ENCODE measurements at regions not wholly inside any gene's neighbourhood (a gene's known extent, or its start where the extent isn't known, plus 50 kb on each side); places are given as distances from the start of the nearest gene placed in this dataset.

GRCh38 chr2:212843409-212844199 lies 305.0 kb upstream of the ERBB4 start:
- no peak for TF ChIP-seq CTCF (IDR thresholded peaks at IDR 0.05; ENCODE audit: low read depth, low read length)
- DNase-seq (ENCODE audit: extremely low read depth, low read depth) = peak; percentile 28

DNA sequence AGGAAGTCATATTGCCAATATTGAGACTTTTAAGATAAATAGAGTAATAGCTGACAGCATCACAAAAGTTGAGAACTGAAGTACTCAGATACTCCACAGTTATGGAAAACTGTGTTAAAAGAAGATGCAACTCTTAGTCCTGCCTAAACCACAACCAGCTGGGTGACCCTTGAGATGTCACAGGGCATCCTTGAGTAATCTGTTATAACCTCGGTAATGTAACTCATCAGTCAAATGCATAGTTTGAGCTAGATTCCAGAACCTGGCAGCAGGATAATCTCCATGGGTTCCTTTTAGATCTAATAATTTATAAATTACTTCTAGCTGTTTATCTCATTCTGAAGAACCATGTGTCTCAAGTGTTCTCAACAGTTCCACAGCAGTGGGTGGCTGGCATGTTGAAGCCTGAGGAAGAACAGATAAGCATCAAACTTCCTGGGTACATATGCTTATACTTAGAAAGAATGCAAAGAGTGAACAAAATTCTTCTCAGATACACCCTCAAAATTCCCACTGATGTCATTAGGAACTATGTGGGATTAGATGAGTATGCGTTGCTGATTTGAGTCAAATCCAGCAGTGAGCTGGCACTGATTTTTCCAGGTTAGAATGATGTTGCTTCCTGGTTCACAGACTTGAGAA lies 304.1 kb upstream of the ERBB4 start:
- DNase-seq (ENCODE audit: extremely low read depth, low read depth) = peak; percentile 43
- TF ChIP-seq CTCF (IDR thresholded peaks at IDR 0.05; ENCODE audit: low read depth, low read length) = no peak

- no peak for DNase-seq (ENCODE audit: extremely low read depth, low read depth)
- no peak for TF ChIP-seq CTCF (IDR thresholded peaks at IDR 0.05; ENCODE audit: low read depth, low read length)
Observed at GRCh38 chr2:212841460-212841859, 302.9 kb upstream of the ERBB4 start.

DNA sequence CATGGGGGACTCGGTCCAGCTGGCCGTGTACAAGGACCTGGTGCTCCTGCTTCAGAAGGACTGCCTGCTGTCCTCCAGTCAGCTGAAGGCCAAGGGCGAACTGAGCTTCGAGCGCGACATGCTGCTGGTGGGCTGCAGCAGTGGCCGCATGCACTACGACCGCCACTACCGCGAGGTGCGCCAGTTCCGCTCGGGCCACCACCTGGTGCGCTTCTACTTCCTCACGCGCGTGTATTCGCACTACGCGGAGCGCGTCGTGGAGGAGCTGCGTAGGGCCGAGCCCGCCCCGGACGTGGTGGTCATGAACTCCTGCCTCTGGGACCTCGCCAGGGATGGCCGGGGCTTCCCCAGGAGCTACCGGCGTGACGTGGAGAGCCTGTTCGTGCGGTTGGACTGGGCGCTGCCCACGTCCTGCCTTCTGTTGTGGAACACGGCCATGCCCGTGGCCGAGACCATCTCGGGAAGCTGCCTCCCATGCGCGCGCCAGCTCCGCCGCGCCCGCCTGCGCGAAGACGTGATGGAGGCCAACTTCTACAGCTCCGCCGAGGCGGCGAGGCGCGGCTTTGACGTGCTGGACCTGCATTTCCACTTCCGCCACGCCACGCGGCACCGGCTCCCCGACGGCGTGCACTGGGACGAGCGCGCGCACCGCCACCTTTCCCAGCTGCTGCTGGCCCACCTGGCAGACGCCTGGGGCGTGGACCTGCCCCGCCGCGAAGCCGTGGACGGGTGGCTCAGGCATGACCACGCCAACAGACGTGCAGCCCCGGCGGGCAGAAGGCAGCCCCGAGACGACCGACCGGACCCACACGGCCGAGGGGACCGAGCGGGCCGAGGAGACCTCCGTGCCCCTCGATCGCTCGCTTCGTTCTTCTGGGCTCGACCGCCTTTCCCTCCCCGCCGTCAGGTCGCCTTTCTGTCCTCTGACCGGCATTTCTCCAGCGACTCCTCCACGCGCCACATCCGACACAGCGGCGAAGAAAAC lies 293.9 kb upstream of the ERBB4 start:
- DNase-seq (ENCODE audit: extremely low read depth, low read depth) = no peak
- TF ChIP-seq CTCF (IDR thresholded peaks at IDR 0.05; ENCODE audit: low read depth, low read length) = no peak

GRCh38 chr2:212831671-212832199 lies 293.1 kb upstream of the ERBB4 start:
- no peak for DNase-seq (ENCODE audit: extremely low read depth, low read depth)

GRCh38 chr2:212816267-212816666 lies 277.7 kb upstream of the ERBB4 start:
- no peak for TF ChIP-seq CTCF (IDR thresholded peaks at IDR 0.05; ENCODE audit: low read depth, low read length)
- no peak for DNase-seq (ENCODE audit: extremely low read depth, low read depth)

More at GRCh38 chr2:212831671-212832199, 293.1 kb upstream of the ERBB4 start:
- no peak for TF ChIP-seq CTCF (IDR thresholded peaks at IDR 0.05; ENCODE audit: low read depth, low read length)
